SW 1271 (cell line): ENCODE measurements at regions not wholly inside any gene's neighbourhood (a gene's known extent, or its start where the extent isn't known, plus 50 kb on each side); places are given as distances from the start of the nearest gene placed in this dataset.
A peak's percentile ranks its signal among the peaks of the same experiment; 100 is the strongest.

Experiments
- DNase-seq, 2 experiments: peaks; one replicate each; lab custom pipeline; 2025; lab: John Stamatoyannopoulos, UW

GRCh38 chr2:125516496-125517109, 1139.4 kb upstream of the GYPC start:
- peak in 1 of 2 experiments; percentile 2 for DNase-seq

- DNase-seq = no peak
Observed at GRCh38 chr2:125526093-125526492, 1129.9 kb upstream of the GYPC start.

GRCh38 chr2:125535089-125535488, 1120.9 kb upstream of the GYPC start:
- DNase-seq = no peak

GRCh38 chr2:125543968-125544514, 1111.9 kb upstream of the GYPC start:
- DNase-seq = no peak

GRCh38 chr2:125553768-125554167, 1102.2 kb upstream of the GYPC start:
- DNase-seq = no peak

GRCh38 chr2:125554956-125555355, 1101.0 kb upstream of the GYPC start:
- DNase-seq = no peak

- DNase-seq = no peak
Observed at GRCh38 chr2:125559186-125559585, 1096.8 kb upstream of the GYPC start.

- DNase-seq = no peak
Observed at GRCh38 chr2:125560855-125561254, 1095.1 kb upstream of the GYPC start.

- DNase-seq = no peak
Observed at GRCh38 chr2:125561302-125561701, 1094.7 kb upstream of the GYPC start.

- DNase-seq = no peak
Observed at GRCh38 chr2:125562924-125563323, 1093.0 kb upstream of the GYPC start.

GRCh38 chr2:125564471-125564870, 1091.5 kb upstream of the GYPC start:
- DNase-seq = no peak

GRCh38 chr2:125566422-125566821, 1089.5 kb upstream of the GYPC start:
- no peak for DNase-seq

- DNase-seq = no peak
Observed at GRCh38 chr2:125567100-125567499, 1088.9 kb upstream of the GYPC start.

GRCh38 chr2:125572660-125573059, 1083.3 kb upstream of the GYPC start:
- DNase-seq = no peak

GRCh38 chr2:125573432-125573831, 1082.5 kb upstream of the GYPC start:
- no peak for DNase-seq

GRCh38 chr2:125576558-125576957, 1079.4 kb upstream of the GYPC start:
- no peak for DNase-seq

GRCh38 chr2:125581557-125581956, 1074.4 kb upstream of the GYPC start:
- no peak for DNase-seq

- no peak for DNase-seq
Observed at GRCh38 chr2:125582516-125582915, 1073.4 kb upstream of the GYPC start.

GRCh38 chr2:125584732-125585131, 1071.2 kb upstream of the GYPC start:
- no peak for DNase-seq

GRCh38 chr2:125588780-125589179, 1067.2 kb upstream of the GYPC start:
- DNase-seq = no peak

- no peak for DNase-seq
Observed at GRCh38 chr2:125591954-125592353, 1064.0 kb upstream of the GYPC start.

GRCh38 chr2:125593036-125593435, 1062.9 kb upstream of the GYPC start:
- no peak for DNase-seq

GRCh38 chr2:125596612-125597011, 1059.3 kb upstream of the GYPC start:
- DNase-seq = no peak

GRCh38 chr2:125615438-125615837, 1040.5 kb upstream of the GYPC start:
- no peak for DNase-seq
